IMR-90 (cell line): ENCODE measurements at regions not wholly inside any gene's neighbourhood (a gene's known extent, or its start where the extent isn't known, plus 50 kb on each side); places are given as distances from the start of the nearest gene placed in this dataset.

ENCODE experiments used
- ATAC-seq: fragments of 200-7000 bp; cut with Tn5 transposase; 2 replicates; pipeline ENCODE4 v1.9.1; 2020; ENCODE audit warnings: low read depth, mild to moderate bottlenecking, moderate library complexity
- BruUV-seq: library from RNA; stranded (reverse); fragments of 400-500 nt; replicated peaks from 2 replicates; lab custom pipeline; 2021; lab: Mats Ljungman, UMichigan
- CTCF ChIA-PET: fragments of 300-600 bp; formaldehyde crosslinking; extraction: SDS; loops from one replicate; lab custom pipeline; 2021; ENCODE audit warnings: antibody characterized with exemption; lab: Yijun Ruan, JAX
- POLR2A ChIA-PET: fragments of 300-600 bp; sonication (Branson Sonifier 250); formaldehyde crosslinking; loops from one replicate; lab custom pipeline; 2022; ENCODE audit warnings: antibody characterized with exemption; ENCODE audit not compliant: unreplicated experiment; lab: Charles Lee
- DNase-seq: peaks from one replicate; pipeline ENCODE4 v3.0.0; 2013
- H2AFZ ChIP-seq: replicated peaks from 2 replicates; pipeline ENCODE3; 2013; ENCODE audit warnings: low read length, mild to moderate bottlenecking; ENCODE audit not compliant: poor library complexity
- H2AK5ac ChIP-seq: 2 replicates; pipeline ENCODE4 v1.6.1; 2013; ENCODE audit warnings: low read depth, low read length, inconsistent platforms
- H2AK9ac ChIP-seq: replicated peaks from 2 replicates; pipeline ENCODE3; 2013; ENCODE audit warnings: mild to moderate bottlenecking, low read depth, low read length, moderate library complexity; ENCODE audit not compliant: poor library complexity
- H2BK120ac ChIP-seq: 2 replicates; pipeline ENCODE4 v1.6.1; 2013; ENCODE audit warnings: low read depth, low read length, inconsistent platforms
- H2BK15ac ChIP-seq: 3 replicates; pipeline ENCODE4 v1.6.1; 2013; ENCODE audit warnings: low read depth, low read length, inconsistent platforms
- H2BK20ac ChIP-seq: 2 replicates; pipeline ENCODE4 v1.6.1; 2013; ENCODE audit warnings: low read depth, mild to moderate bottlenecking, inconsistent platforms, low read length, moderate library complexity
- H2BK5ac ChIP-seq: 2 replicates; pipeline ENCODE4 v1.6.1; 2013; ENCODE audit warnings: mild to moderate bottlenecking, low read depth, low read length, inconsistent platforms; ENCODE audit not compliant: poor library complexity, severe bottlenecking
- H3K14ac ChIP-seq: replicated peaks from 2 replicates; pipeline ENCODE4 v1.6.1; 2013; ENCODE audit warnings: low read depth, low read length, inconsistent platforms
- H3K18ac ChIP-seq: 2 replicates; pipeline ENCODE4 v1.6.1; 2013; ENCODE audit warnings: low read depth, low read length, control low read depth
- H3K23ac ChIP-seq: 2 replicates; pipeline ENCODE4 v1.6.1; 2013; ENCODE audit warnings: low read depth, low read length, inconsistent platforms
- H3K27ac ChIP-seq: 2 replicates; pipeline ENCODE4 v1.5.1; 2013; ENCODE audit warnings: mild to moderate bottlenecking, control low read depth, low read length; ENCODE audit not compliant: insufficient read depth
- H3K27me3 ChIP-seq: 2 replicates; pipeline ENCODE4 v1.6.1; 2013; ENCODE audit warnings: low read length; ENCODE audit not compliant: control insufficient read depth, insufficient read depth
- H3K36me3 ChIP-seq: 2 replicates; pipeline ENCODE4 v1.6.1; 2013; ENCODE audit warnings: low read length, mixed read lengths; ENCODE audit not compliant: control insufficient read depth, insufficient read depth
- H3K4ac ChIP-seq: 2 replicates; pipeline ENCODE4 v1.6.1; 2013; ENCODE audit warnings: low read depth, low read length, inconsistent platforms
- H3K4me1 ChIP-seq: 2 replicates; pipeline ENCODE4 v1.6.1; 2013; ENCODE audit warnings: low read length, mixed read lengths; ENCODE audit not compliant: control insufficient read depth, insufficient read depth
- H3K4me2 ChIP-seq: 2 replicates; pipeline ENCODE4 v1.6.1; 2013; ENCODE audit warnings: low read depth, mild to moderate bottlenecking, control low read depth, low read length, moderate library complexity
- H3K4me3 ChIP-seq: 2 replicates; pipeline ENCODE4 v1.5.1; 2013; ENCODE audit warnings: low read depth, mild to moderate bottlenecking, control low read depth, low read length, moderate library complexity; ENCODE audit not compliant: insufficient read depth
- H3K56ac ChIP-seq: 2 replicates; pipeline ENCODE4 v1.6.1; 2013; ENCODE audit warnings: low read length, inconsistent platforms; ENCODE audit not compliant: insufficient read depth; ENCODE audit errors: extremely low read depth
- H3K79me1 ChIP-seq, 2 experiments: 2 replicates each; pipeline ENCODE4 v1.6.1; 2013; ENCODE audit warnings: low read length in 2 of 2, inconsistent platforms in 1 of 2, low read depth in 1 of 2
- H3K9ac ChIP-seq: 2 replicates; pipeline ENCODE4 v1.6.1; 2013; ENCODE audit warnings: low read depth, low read length, control low read depth
- H3K9me1 ChIP-seq: 2 replicates; pipeline ENCODE4 v1.6.1; 2013; ENCODE audit warnings: low read length, inconsistent platforms; ENCODE audit not compliant: insufficient read depth
- H3K9me3 ChIP-seq: 2 replicates; pipeline ENCODE4 v1.6.1; 2013; ENCODE audit warnings: low read length; ENCODE audit not compliant: control insufficient read depth, insufficient read depth
- H4K20me1 ChIP-seq: 2 replicates; pipeline ENCODE4 v1.6.1; 2013; ENCODE audit warnings: low read length, inconsistent platforms; ENCODE audit not compliant: insufficient read depth
- H4K5ac ChIP-seq: 2 replicates; pipeline ENCODE4 v1.6.1; 2013; ENCODE audit warnings: mild to moderate bottlenecking, low read depth, low read length, control low read depth
- H4K8ac ChIP-seq, 2 experiments: 2 replicates each; pipeline ENCODE4 v1.6.1; 2013; ENCODE audit warnings: low read depth in 2 of 2, low read length in 2 of 2, control low read depth in 1 of 2, inconsistent platforms in 1 of 2
- H4K91ac ChIP-seq: 2 replicates; pipeline ENCODE4 v1.6.1; 2013; ENCODE audit warnings: low read depth, low read length, inconsistent platforms; ENCODE audit not compliant: insufficient read depth
- CHD1 ChIP-seq: IDR thresholded peaks from 2 replicates; pipeline ENCODE4 v1.6.1; 2012; ENCODE audit warnings: low read depth, low read length, improper control_type of control experiment
- FOS ChIP-seq: fragments of 150-350 bp; IDR thresholded peaks from 2 replicates; pipeline ENCODE4 v1.6.1; 2016; ENCODE audit warnings: low read depth, low read length
- MAFK ChIP-seq: IDR thresholded peaks from 2 replicates; pipeline ENCODE4 v1.6.1; 2012; ENCODE audit warnings: low read depth, low read length, improper control_type of control experiment
- MAZ ChIP-seq: IDR thresholded peaks from 2 replicates; pipeline ENCODE4 v1.6.1; 2012; ENCODE audit warnings: low read depth, mild to moderate bottlenecking, low read length, improper control_type of control experiment, moderate library complexity, borderline replicate concordance
- MXI1 ChIP-seq: IDR thresholded peaks from 2 replicates; pipeline ENCODE4 v1.6.1; 2012; ENCODE audit warnings: low read depth, mild to moderate bottlenecking, low read length, moderate library complexity, borderline replicate concordance
- NFE2L2 ChIP-seq: fragments of 150-350 bp; IDR thresholded peaks from 2 replicates; pipeline ENCODE4 v1.6.1; 2016; ENCODE audit warnings: low read depth, mild to moderate bottlenecking, low read length
- POLR2A ChIP-seq: IDR thresholded peaks from 2 replicates; pipeline ENCODE4 v1.6.1; 2012; ENCODE audit warnings: mild to moderate bottlenecking, low read depth, low read length
- RAD21 ChIP-seq: IDR thresholded peaks from 2 replicates; pipeline ENCODE4 v1.6.1; 2012; ENCODE audit warnings: low read length, improper control_type of control experiment
- RCOR1 ChIP-seq: IDR thresholded peaks from 2 replicates; pipeline ENCODE4 v1.6.1; 2012; ENCODE audit warnings: mild to moderate bottlenecking, low read length, improper control_type of control experiment; ENCODE audit not compliant: insufficient replicate concordance
- RFX5 ChIP-seq: IDR thresholded peaks from 2 replicates; pipeline ENCODE4 v1.8.0; 2012; ENCODE audit warnings: low read depth, mild to moderate bottlenecking, low read length, moderate library complexity
- SMC3 ChIP-seq: fragments of 150-350 bp; IDR thresholded peaks from 2 replicates; pipeline ENCODE4 v1.6.1; 2016; ENCODE audit warnings: low read depth, mild to moderate bottlenecking, antibody characterized with exemption, low read length, moderate library complexity
- WGBS, 2 experiments: methylation state at CpG; one replicate each; pipeline versions ENCODE4 v1.1.5 to v1.1.7; 2013; ENCODE audit warnings: missing lambda C conversion rate in 2 of 2; ENCODE audit not compliant: insufficient read length in 1 of 2; ENCODE audit errors: extremely low coverage in 2 of 2; 5-methylcytosine and 5-hydroxymethylcytosine counted together
- dilution Hi-C: fragments of 300-500 bp; cut with HindIII; formaldehyde crosslinking; loops from one replicate; pipeline ENCODE4 v1.14.3; 2018; ENCODE audit warnings: low sequenced_read_pairs; ENCODE audit not compliant: unreplicated experiment
- in situ Hi-C: fragments of 300-500 bp; cut with MboI; formaldehyde crosslinking; loops from 3 replicates; pipeline ENCODE4 v1.14.3; 2019; ENCODE audit warnings: low sequenced_read_pairs, inconsistent platforms, mixed read lengths
- intact Hi-C: fragments of 100-400 bp; cut with micrococcal nuclease; formaldehyde crosslinking; loops from 2 replicates; pipeline ENCODE4 v1.10.0; 2022
- TF ChIP-seq, protein P1 (sequence below): fragments of 150-350 bp; IDR thresholded peaks from 2 replicates; pipeline ENCODE4 v1.6.1; 2016; ENCODE audit warnings: low read depth, mild to moderate bottlenecking, low read length, moderate library complexity, borderline replicate concordance

DNA sequence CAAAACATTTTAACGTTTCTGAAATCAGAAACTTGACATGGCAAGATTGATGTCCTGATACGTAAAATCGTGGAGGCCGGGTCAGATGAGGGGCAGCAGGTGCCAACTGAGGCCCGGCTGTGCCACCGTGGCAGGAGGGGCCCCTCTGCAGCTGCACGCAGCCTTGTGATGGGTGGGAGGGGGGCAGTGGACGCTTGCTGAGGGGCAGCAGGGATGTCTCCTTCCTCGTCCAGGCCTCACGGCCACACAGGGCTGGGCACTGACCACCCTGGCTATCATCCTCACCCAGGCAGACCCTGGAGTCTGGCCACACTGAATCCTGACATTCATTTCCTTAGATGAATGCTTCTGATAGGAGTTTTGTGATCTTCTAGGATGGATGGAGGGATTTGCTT is 114.7 kb downstream of the ERMARD start:
- H3K14ac ChIP-seq, result no peak overlapping the region
- ATAC-seq (no peak), DNase-seq (no peak)
- H2BK120ac ChIP-seq, result no peak overlapping the region
- WGBS, 2 experiments, result no CpG with 5 or more reads among the region's 10 CpGs
- H3K4me1 ChIP-seq, result no peaks in the 10 kb centered on the region
- H3K4me3 ChIP-seq, result no peak overlapping the region
- no peak overlapping the region for H2AK9ac ChIP-seq
- H3K79me1 ChIP-seq, result no peaks in the 10 kb centered on the region
- H3K4me2 ChIP-seq, result no peak overlapping the region
- H3K23ac ChIP-seq, result no peak overlapping the region
- dilution Hi-C loops (no loop called here), intact Hi-C loops (no loop called here), in situ Hi-C loops (no loop called here)
- no peak overlapping the region for H3K56ac ChIP-seq
- no peak overlapping the region for H3K18ac ChIP-seq
- no peak overlapping the region for H2BK20ac ChIP-seq
- no peaks in the 10 kb centered on the region for H3K36me3 ChIP-seq
- no peaks in the 10 kb centered on the region for H3K9me1 ChIP-seq
- TF ChIP-seq SMC3 (no peak), RFX5 (no peak), RAD21 (no peak), MAFK (no peak), MXI1 (no peak), RCOR1 (no peak), POLR2A (no peak), MAZ (no peak), NFE2L2 (no peak), FOS (no peak), CHD1 (no peak)
- TF ChIP-seq, protein P1, sequence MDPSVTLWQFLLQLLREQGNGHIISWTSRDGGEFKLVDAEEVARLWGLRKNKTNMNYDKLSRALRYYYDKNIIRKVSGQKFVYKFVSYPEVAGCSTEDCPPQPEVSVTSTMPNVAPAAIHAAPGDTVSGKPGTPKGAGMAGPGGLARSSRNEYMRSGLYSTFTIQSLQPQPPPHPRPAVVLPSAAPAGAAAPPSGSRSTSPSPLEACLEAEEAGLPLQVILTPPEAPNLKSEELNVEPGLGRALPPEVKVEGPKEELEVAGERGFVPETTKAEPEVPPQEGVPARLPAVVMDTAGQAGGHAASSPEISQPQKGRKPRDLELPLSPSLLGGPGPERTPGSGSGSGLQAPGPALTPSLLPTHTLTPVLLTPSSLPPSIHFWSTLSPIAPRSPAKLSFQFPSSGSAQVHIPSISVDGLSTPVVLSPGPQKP, result no peak
- no peak overlapping the region for H2AK5ac ChIP-seq
- H2BK15ac ChIP-seq, result no peak overlapping the region
- H2BK5ac ChIP-seq, result no peak overlapping the region
- no peak overlapping the region for H2AFZ ChIP-seq
- H3K27ac ChIP-seq, result no peak overlapping the region
- H3K27me3 ChIP-seq, result no peaks in the 10 kb centered on the region
- ChIA-PET CTCF (no interaction called here), POLR2A (no interaction called here)
- no peak overlapping the region for H4K91ac ChIP-seq
- no TSS peak for BruUV-seq
- no peak overlapping the region for H4K8ac ChIP-seq
- no peak overlapping the region for H3K4ac ChIP-seq
- H4K20me1 ChIP-seq, result no peaks in the 10 kb centered on the region
- H3K9ac ChIP-seq, result no peak overlapping the region
- H4K5ac ChIP-seq, result no peak overlapping the region
- H3K9me3 ChIP-seq, result peaks cover 41% of the 10 kb centered on the region
